ENCODE measurements at regions not wholly inside any gene's neighbourhood (a gene's known extent, or its start where the extent isn't known, plus 50 kb on each side); places are given as distances from the start of the nearest gene placed in this dataset.

DNA sequence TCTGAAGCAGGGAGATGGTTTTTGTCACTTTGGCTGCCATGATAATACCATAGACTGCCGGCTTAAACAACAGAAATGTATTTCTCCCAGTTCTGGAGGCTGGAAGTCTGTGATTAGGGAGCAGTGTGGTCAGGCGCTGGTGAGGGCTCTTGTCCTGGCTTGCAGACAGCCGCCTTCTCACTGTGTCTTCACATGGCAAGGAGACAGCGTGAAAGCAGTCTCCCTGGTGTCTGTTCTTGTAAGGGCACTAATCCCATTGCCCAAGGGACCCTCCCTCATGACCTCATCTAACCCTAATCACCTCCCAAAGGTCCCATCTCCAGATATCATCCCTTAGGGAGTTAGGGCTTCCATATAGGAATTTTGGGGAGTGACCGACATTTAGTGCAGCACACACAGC, 167.0 kb downstream of the ENGASE start:
- no peak for DNase-seq (ENCODE audit: low spot score)
- no peaks in the 10 kb centered on the region for H3K9me3 ChIP-seq
- no peaks in the 10 kb centered on the region for H3K4me1 ChIP-seq (replicated peaks)
- 83% methylated on average over 5 of the region's 5 CpGs for WGBS
- H3K27ac ChIP-seq: no peak overlapping the region
- H3K27me3 ChIP-seq (replicated peaks; ENCODE audit: insufficient read depth): no peaks in the 10 kb centered on the region
- no peaks in the 10 kb centered on the region for H3K36me3 ChIP-seq
- no peak for TF ChIP-seq POLR2AphosphoS5 (IDR thresholded peaks at IDR 0.05)
- TF ChIP-seq, protein P1, sequence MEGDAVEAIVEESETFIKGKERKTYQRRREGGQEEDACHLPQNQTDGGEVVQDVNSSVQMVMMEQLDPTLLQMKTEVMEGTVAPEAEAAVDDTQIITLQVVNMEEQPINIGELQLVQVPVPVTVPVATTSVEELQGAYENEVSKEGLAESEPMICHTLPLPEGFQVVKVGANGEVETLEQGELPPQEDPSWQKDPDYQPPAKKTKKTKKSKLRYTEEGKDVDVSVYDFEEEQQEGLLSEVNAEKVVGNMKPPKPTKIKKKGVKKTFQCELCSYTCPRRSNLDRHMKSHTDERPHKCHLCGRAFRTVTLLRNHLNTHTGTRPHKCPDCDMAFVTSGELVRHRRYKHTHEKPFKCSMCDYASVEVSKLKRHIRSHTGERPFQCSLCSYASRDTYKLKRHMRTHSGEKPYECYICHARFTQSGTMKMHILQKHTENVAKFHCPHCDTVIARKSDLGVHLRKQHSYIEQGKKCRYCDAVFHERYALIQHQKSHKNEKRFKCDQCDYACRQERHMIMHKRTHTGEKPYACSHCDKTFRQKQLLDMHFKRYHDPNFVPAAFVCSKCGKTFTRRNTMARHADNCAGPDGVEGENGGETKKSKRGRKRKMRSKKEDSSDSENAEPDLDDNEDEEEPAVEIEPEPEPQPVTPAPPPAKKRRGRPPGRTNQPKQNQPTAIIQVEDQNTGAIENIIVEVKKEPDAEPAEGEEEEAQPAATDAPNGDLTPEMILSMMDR (IDR thresholded peaks at IDR 0.05): no peak
- TF ChIP-seq POLR2A (IDR thresholded peaks at IDR 0.05): no peak
- no peak overlapping the region for H3K4me3 ChIP-seq
- intact Hi-C loops (cut with DNase I): no loop called here

DNA sequence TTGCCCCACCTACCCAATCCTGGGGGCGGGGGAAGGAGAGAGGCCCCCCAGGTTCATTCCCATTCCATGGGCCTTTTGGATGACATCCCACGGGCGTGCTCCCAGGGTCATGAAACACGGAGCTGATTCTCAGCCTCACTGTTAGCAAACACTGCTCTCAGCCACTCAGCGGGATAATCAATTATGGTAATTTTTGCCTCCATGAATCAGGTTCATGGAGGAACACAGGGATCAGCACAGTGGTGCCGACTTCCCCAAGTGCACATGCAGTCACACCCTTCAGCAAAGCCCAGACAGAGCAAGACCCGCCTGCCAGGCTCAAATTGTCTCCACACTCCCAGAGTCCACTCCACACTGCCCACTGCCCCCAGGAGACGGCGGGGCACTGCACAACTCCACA, 164.6 kb downstream of the ENGASE start:
- Histone ChIP-seq H3K36me3 (no peaks in the 10 kb centered on the region), H3K27ac (no peak overlapping the region), H3K27me3 (replicated peaks; ENCODE audit: insufficient read depth) (no peaks in the 10 kb centered on the region), H3K9me3 (no peaks in the 10 kb centered on the region), H3K4me1 (replicated peaks) (no peaks in the 10 kb centered on the region), H3K4me3 (no peak overlapping the region)
- TF ChIP-seq POLR2A (IDR thresholded peaks at IDR 0.05) (no peak), POLR2AphosphoS5 (IDR thresholded peaks at IDR 0.05) (no peak)
- TF ChIP-seq, protein P1 (IDR thresholded peaks at IDR 0.05): no peak
- intact Hi-C loops (cut with DNase I): no loop called here
- no peak for DNase-seq (ENCODE audit: low spot score)
- 76% methylated on average over 9 of the region's 9 CpGs for WGBS

DNA sequence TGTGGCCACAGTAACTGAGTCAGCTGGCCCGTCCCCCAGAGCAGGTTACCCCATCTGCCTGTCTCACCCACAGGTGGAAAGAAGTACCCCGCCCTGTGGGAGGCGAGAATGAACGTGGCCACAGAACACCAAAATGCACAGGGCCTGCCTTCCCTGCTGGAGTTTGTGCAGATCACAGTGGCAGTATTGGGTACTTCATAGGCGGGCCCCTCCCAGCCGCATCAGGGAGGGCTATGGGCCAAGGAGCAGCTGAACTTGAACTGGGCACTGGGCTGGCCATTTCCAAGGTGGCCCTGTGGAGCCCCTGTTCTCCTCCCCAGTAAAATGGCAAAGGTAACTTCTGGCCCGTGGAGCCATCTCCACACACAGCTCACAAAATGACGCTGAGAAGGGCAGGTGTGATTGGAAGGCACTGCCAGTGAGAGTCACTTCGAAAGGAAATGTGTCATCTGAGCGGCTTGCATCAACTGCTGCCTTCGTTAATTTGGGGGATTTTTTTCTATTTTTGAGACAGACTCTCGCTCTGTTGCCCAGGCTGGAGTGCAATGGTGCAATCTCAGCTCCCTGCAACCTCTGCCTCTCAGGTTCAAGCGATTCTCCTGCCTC, 162.9 kb downstream of the ENGASE start:
- WGBS: 85% methylated on average over 13 of the region's 13 CpGs
- no peak overlapping the region for H3K27ac ChIP-seq
- no peak overlapping the region for H3K4me3 ChIP-seq
- TF ChIP-seq, protein P1 (IDR thresholded peaks at IDR 0.05): no peak
- TF ChIP-seq POLR2AphosphoS5 (IDR thresholded peaks at IDR 0.05) (no peak), POLR2A (IDR thresholded peaks at IDR 0.05) (no peak)
- no peak for DNase-seq (ENCODE audit: low spot score)
- H3K27me3 ChIP-seq (replicated peaks; ENCODE audit: insufficient read depth): no peaks in the 10 kb centered on the region
- no peaks in the 10 kb centered on the region for H3K36me3 ChIP-seq
- intact Hi-C loops (cut with DNase I): no loop called here
- H3K9me3 ChIP-seq: no peaks in the 10 kb centered on the region
- no peaks in the 10 kb centered on the region for H3K4me1 ChIP-seq (replicated peaks)

DNA sequence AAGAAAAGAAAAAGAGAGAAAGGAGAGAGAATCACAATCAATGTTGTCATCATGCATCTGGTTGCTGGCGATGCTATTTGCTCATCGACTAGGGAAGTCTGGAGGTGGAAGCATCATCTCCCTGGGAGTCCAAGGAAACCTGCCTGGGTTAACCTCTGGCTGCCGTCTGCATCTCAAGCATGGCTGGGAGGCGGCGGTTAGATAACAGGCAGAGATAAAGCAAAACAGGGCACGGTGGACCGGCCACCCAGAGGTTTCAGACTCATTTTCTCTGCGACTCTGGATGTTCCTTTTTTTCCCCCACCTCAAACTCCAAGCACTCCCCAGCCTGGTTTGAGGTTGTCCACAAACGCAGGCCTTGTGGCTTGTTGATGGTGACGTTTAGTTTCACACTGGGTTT, 161.2 kb downstream of the ENGASE start:
- intact Hi-C loops (cut with DNase I): no loop called here
- no peak overlapping the region for H3K27ac ChIP-seq
- no peak overlapping the region for H3K4me3 ChIP-seq
- no peaks in the 10 kb centered on the region for H3K36me3 ChIP-seq
- 51% methylated on average over 10 of the region's 10 CpGs for WGBS
- DNase-seq (ENCODE audit: low spot score): no peak
- no peaks in the 10 kb centered on the region for H3K9me3 ChIP-seq
- H3K4me1 ChIP-seq (replicated peaks): no peaks in the 10 kb centered on the region
- no peaks in the 10 kb centered on the region for H3K27me3 ChIP-seq (replicated peaks; ENCODE audit: insufficient read depth)
- no peak for TF ChIP-seq POLR2A (IDR thresholded peaks at IDR 0.05)

DNA sequence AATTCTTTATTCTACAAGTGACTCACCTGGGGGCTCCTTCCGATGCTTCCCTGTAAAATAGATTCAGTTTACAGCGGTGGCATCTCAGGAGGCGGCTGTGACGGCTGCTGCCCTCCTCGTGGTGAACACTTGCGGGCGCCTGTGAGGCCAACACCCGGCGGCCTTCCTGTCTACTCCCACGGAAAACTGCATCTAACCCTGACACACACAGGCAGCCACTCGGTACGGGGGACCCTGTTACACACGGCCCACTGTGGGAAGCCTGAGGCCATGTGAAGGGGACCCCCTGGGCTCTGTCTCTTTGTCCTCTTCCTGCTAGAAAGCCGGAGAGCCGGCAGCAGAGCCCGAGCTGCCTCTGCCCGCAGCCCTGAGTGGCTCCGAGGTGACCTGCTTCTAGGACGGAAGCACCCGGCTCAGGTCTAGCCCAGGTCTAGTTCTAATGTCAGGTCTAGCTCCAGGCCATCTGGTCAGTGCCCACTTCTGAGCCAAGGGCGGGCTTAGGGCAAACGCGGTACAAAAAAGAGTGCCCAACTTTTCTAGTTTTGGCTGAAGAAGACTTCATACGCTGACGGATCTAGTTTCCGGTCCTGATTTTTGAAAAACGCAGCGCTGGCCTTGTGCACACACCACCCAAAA, 159.4 kb downstream of the ENGASE start:
- no peaks in the 10 kb centered on the region for H3K4me1 ChIP-seq (replicated peaks)
- no peaks in the 10 kb centered on the region for H3K9me3 ChIP-seq
- no peak overlapping the region for H3K27ac ChIP-seq
- WGBS: 84% methylated on average over 28 of the region's 28 CpGs
- intact Hi-C loops (cut with DNase I): no loop called here
- TF ChIP-seq POLR2AphosphoS5 (IDR thresholded peaks at IDR 0.05) (no peak), POLR2A (IDR thresholded peaks at IDR 0.05) (no peak)
- TF ChIP-seq, protein P1 (IDR thresholded peaks at IDR 0.05): no peak
- no peak overlapping the region for H3K4me3 ChIP-seq
- no peaks in the 10 kb centered on the region for H3K36me3 ChIP-seq
- H3K27me3 ChIP-seq (replicated peaks; ENCODE audit: insufficient read depth): no peaks in the 10 kb centered on the region
- DNase-seq (ENCODE audit: low spot score): no peak

Measured in prostate gland (tissue), 2 donors.